SK-N-SH (cell line): ENCODE measurements at regions not wholly inside any gene's neighbourhood (a gene's known extent, or its start where the extent isn't known, plus 50 kb on each side); places are given as distances from the start of the nearest gene placed in this dataset.

Experiments
- CTCF ChIP-seq: fragments of 200-600 bp; sonication (generic); IDR thresholded peaks from 2 replicates; pipeline ENCODE4 v1.6.1; 2017; ENCODE audit warnings: antibody characterized with exemption, mild to moderate bottlenecking, moderate library complexity
- EZH2phosphoT487 ChIP-seq: fragments of 200-600 bp; sonication (generic); IDR thresholded peaks from 2 replicates; pipeline ENCODE4 v1.6.1; 2017; ENCODE audit warnings: low read depth, mixed run types, mild to moderate bottlenecking, antibody characterized with exemption, moderate library complexity, borderline replicate concordance
- GATA2 ChIP-seq: sonication (generic); formaldehyde crosslinking; IDR thresholded peaks from 2 replicates; pipeline ENCODE4 v1.5.0; 2020; ENCODE audit warnings: mild to moderate bottlenecking, missing genetic modification reagents
- MEF2A ChIP-seq: IDR thresholded peaks from 2 replicates; pipeline ENCODE4 v1.4.0; 2012; ENCODE audit warnings: low read depth, borderline replicate concordance
- MXI1 ChIP-seq: IDR thresholded peaks from 2 replicates; pipeline ENCODE4 v1.6.1; 2012; ENCODE audit warnings: mild to moderate bottlenecking, low read depth, low read length, improper control_type of control experiment
- POLR2AphosphoS5 ChIP-seq: IDR thresholded peaks from 2 replicates; pipeline ENCODE4 v1.6.1; 2012; ENCODE audit warnings: low read depth, low read length
- RAD21 ChIP-seq: IDR thresholded peaks from 2 replicates; pipeline ENCODE4 v1.6.1; 2012; ENCODE audit warnings: mild to moderate bottlenecking, low read length
- REST ChIP-seq: IDR thresholded peaks from 2 replicates; pipeline ENCODE4 v1.6.1; 2012; ENCODE audit warnings: mild to moderate bottlenecking, low read depth, low read length, moderate library complexity
- TAF1 ChIP-seq: IDR thresholded peaks from 2 replicates; pipeline ENCODE4 v1.6.1; 2012; ENCODE audit warnings: low read depth, mild to moderate bottlenecking, low read length, moderate library complexity, borderline replicate concordance
- YY1 ChIP-seq: IDR thresholded peaks from 2 replicates; pipeline ENCODE4 v1.4.0; 2012; ENCODE audit warnings: low read depth, mild to moderate bottlenecking
- TF ChIP-seq, protein P1 (sequence below): IDR thresholded peaks from 2 replicates; pipeline ENCODE4 v1.4.0; 2012; ENCODE audit warnings: low read depth
- TF ChIP-seq, protein P2 (sequence below): fragments of 150-350 bp; IDR thresholded peaks from 2 replicates; pipeline ENCODE4 v1.6.1; 2017; ENCODE audit warnings: antibody characterized with exemption, low read length, low read depth, borderline replicate concordance

DNA sequence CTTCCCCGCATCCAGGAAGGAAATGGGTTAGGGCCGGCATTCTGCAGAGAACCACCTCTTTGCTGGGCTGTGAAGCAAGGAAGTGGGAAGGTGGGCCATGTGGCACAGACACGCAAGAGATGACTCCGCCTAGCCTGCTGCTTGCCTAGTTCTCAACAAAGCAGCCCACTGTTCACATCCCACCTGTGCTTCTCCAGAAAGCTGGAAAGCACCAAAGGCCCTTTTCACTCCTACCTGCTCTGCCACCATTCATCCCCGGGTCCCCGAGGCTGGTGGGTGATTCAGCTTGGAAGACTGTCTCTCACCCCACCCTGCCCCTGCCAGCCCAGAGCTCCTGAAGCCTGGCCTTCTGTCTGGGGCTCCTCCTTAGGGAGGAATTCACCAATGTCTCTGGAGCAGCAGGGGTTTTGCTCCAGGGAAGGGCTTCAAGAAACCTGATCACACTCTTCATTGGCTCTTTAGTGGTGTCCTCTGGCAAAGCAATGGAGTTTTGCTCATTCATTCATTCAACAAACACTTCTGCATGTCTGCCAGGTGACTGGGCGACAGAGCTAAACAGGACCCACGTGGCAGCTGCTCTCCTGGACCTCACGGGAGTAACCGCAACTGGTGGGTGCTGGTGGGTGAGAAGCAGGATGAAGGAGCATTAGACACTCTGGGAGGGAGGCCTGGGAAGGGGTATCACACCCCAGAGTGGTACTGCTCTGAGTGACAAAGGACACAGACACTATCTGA is 145.4 kb upstream of the TLE3 start:
- no peak for TF ChIP-seq MXI1
- no peak for TF ChIP-seq RAD21
- no peak for TF ChIP-seq MEF2A
- TF ChIP-seq, protein P1, sequence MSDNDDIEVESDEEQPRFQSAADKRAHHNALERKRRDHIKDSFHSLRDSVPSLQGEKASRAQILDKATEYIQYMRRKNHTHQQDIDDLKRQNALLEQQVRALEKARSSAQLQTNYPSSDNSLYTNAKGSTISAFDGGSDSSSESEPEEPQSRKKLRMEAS, result no peak
- TF ChIP-seq CTCF, result no peak
- TF ChIP-seq YY1, result no peak
- no peak for TF ChIP-seq REST
- TF ChIP-seq, protein P2, sequence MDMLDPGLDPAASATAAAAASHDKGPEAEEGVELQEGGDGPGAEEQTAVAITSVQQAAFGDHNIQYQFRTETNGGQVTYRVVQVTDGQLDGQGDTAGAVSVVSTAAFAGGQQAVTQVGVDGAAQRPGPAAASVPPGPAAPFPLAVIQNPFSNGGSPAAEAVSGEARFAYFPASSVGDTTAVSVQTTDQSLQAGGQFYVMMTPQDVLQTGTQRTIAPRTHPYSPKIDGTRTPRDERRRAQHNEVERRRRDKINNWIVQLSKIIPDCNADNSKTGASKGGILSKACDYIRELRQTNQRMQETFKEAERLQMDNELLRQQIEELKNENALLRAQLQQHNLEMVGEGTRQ, result no peak
- TF ChIP-seq EZH2phosphoT487, result no peak
- TF ChIP-seq POLR2AphosphoS5, result no peak
- TF ChIP-seq TAF1, result no peak
- no peak for TF ChIP-seq GATA2 (CRISPR knock-in tag)
